GM19025 (cell line): ENCODE measurements at regions not wholly inside any gene's neighbourhood (a gene's known extent, or its start where the extent isn't known, plus 50 kb on each side); places are given as distances from the start of the nearest gene placed in this dataset.

Source experiments
- ATAC-seq: cut with Tn5 transposase; IDR thresholded peaks from one replicate; pipeline ENCODE4 v1.9.1; 2021; ENCODE audit warnings: mild to moderate bottlenecking, low read depth, moderate library complexity; ENCODE audit not compliant: unreplicated experiment

DNA sequence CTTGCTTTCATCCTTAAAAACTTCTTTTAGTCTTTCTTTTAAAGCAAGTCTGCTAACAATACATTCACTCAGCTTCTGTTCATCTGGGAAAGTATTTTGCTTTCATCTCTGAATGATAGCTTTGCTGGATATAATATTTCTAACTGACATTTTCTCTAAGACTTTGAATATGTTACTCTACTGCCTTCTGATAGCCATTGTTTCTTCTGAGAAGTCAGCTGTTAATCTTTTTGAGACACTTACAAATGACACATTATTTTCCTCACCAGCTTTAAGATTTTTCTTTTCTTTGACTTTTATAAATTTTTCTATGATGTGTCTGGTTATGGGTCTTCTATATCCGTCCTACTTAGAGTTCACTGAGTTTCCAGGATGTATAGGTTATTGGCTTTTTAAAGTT, 643.1 kb downstream of the KCNA4 start:
- no peak for ATAC-seq

DNA sequence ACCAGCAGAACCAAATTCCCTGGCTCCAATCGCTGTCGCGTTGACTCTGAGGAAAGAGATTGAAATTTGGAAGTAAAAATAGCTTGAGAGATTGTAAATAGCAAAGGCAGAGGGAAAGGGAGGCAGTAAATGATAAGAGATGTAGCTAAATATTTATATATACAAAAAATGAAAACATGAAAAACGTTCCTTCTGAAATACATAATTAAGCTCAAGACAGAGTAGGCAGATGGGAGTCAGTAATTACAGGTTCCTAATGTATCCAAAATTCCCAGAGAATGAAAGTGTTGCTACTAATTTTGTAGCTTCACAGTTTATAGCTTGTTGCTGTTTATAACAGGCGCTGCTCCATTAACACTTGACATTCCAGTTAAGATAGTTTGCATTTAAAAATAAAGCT, 648.7 kb downstream of the KCNA4 start:
- no peak for ATAC-seq

DNA sequence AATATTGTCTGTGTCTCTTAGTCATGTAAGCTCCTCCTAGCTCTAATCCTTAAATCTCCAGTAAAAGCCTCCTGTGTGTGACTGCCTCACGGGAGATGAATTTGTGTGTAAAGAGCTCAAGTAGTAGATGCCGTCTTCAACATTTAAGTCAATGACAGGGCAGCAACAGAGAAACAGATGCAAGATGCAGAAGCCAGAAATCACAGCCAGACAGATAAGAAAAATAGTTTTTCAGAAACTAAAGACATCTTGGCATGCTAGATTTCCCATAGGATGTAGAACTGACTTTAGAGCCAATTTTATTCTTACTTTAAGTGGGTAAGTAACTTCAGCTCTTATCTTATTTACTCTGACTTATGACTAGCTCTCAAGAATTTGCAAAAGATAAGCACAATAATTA, 652.8 kb downstream of the KCNA4 start:
- ATAC-seq = no peak

DNA sequence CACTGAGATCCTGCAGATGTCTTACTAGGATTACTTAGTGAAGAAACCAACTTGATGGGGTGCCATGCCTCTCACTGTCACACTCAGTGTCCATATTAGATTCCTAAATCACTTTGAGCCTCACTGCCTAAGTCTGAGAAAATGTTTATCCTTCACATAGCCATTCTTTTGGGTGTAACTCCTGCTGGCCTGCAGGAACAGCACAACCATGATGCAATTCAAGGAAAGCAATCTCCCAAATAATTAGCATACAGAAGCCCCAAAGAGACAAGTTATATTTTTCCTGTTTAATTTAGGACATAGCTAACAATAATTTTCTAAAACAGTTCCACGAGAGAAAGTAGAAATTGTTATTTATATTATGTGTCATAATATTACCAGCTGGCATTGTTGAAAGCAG, 655.5 kb downstream of the KCNA4 start:
- no peak for ATAC-seq

DNA sequence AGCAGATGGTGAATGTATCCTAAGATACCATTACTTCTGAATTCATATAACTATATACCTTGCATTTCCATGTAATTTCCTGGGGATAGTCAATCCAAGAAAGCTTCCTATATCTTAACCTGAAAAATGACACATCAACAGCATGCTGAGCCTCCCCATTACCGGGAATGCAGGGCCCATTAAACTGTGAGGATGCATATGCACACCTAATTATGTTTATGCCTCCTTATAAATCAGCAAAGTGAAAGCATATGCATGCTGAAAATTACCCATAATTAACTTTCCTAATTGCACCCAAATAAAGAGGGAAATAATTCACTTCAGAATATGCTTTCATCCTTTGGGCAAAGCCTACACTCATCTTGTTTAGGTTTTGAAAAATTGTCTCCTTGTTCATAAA, 663.0 kb downstream of the KCNA4 start:
- no peak for ATAC-seq

DNA sequence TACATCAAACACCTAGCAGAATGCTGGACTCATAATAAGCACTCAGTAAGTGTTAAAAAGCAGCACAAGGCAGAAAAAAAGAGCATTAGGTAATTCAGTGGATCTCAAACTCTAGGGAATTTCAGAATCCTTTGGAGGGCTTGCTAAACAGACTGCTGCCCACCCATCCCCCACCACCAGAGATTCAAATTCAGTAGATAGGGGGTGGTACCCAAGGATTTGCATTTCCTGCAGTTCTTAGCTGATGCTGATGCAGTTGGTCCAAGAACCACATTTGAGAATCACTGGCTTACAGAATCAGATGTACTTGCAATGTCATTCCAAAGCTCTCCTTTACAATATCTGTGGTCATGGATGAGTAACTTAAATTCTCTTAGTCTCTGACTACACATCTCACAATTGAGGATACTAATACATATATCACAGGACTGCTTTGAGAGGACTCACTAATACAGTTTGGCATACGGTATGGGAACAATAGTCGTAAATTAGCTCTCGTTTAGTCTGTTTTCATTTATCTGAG, 664.5 kb downstream of the KCNA4 start:
- ATAC-seq = no peak

DNA sequence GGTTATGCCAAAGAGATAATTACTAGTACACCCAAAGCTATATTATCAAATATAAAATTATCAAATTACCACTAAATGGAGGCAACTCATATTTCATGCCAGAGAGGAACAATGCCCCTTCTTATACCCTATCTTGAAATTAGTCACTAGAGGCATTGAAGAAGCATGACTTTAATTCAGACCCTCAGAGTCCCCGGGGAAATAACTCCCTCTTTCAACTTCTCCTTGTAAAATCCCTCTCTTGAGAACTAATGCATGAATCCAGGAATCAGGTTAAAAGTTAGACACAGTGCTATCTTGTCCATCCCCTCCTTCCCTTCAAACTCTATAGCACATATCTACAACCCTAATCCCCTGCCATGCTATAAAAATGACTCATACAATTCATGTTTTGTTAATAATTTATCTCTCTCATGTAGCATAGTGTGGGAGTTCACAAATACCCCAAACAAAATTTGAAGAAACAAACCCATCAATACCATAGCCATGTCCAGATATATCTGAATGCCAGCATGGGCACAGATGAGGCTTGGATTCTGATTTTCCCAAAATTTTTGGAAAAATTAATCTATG, 665.4 kb downstream of the KCNA4 start:
- ATAC-seq = no peak

DNA sequence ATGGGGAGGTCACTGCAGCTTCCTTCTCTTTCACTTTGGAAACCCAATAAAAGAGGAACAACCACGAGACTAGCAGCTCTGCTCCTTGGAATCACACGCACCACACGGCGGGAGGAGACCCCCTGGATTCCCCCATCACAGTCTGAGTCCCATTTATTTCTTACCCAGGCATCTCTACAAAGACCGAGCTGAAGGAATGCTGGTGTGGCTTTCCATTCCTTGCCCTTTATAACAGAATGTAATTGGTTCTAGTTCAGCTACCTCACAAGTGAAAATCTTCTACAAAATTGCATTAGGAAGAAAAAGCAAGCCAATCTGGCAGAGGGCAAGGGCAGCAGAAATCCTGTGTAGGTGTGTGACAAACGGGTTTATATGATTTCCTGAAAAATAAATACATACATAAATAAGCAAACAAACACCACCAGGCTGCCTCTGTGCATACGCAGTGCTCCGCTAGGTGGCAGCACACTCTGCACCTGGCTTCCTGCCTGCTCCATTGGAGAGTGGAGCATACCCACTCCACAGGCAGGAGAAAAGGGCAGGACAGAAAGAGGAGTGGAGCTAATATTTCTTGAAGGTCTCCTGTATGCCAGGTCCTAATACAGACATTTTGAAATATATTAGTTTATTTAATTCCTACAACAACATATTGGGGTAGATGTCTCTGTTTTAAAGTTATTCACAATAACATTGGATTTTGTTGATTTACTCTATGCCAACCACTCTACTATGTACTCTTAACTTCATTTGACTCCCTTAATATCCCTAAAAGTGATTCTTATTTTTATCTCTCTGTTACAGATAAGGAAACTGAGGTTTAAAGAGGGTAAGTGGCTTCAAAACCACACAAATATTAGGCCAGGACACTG, 673.1 kb downstream of the KCNA4 start:
- peak; percentile 92 for ATAC-seq

DNA sequence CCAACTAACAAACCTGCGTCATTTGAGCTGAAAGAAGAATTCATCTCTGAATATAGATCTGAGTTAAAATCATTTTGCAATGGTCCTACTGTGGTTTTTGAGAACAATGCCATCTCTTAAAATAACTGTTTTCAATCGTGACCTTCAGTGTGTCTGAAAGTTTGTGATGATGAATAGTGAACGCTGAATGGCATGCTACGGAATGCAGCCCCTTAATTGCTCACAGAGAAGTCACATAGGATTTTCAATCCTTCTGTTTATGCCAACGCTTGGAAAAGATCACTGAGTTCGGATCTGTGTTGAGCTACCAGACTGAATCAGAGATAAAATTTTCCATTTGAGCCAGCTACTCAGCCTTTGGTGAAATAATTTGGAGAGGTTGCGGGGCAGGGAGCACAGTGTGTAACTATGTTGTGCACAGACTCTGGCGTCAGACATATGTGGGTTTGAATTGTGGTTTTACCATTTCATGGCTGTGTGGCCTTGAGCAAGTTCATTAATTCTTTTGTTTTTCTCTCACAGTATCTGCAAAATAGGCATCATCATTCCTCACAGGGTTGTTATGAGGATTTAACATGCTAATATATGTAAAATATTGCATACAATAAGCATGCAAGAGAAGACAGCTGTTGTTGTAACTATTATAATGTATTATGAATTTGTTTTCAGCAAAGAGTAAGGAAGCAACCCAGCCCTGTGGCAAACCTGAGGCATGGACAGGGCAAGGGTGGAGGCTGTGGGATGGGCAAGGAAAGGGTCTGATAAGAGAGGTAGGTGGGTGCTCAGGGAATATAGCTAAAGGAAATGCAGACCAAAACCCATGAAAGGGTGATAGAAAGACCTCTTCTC, 679.9 kb downstream of the KCNA4 start:
- ATAC-seq = no peak

DNA sequence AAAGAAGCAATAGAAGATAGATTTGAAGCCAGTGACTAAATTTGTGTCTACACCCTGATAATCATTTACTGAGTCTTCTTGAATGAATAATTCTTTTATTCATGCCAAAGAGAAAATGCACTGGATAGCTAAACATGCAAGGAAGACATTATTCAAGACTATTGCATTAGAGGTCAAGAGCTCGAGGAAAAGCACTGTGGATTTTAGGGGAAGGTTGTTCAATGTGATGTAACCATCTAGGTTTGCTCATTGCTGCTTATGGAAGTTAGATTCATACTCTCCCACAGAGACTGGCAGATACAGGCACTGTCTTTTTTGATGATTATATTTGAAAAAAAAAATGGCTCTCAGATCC, 682.1 kb downstream of the KCNA4 start:
- no peak for ATAC-seq

DNA sequence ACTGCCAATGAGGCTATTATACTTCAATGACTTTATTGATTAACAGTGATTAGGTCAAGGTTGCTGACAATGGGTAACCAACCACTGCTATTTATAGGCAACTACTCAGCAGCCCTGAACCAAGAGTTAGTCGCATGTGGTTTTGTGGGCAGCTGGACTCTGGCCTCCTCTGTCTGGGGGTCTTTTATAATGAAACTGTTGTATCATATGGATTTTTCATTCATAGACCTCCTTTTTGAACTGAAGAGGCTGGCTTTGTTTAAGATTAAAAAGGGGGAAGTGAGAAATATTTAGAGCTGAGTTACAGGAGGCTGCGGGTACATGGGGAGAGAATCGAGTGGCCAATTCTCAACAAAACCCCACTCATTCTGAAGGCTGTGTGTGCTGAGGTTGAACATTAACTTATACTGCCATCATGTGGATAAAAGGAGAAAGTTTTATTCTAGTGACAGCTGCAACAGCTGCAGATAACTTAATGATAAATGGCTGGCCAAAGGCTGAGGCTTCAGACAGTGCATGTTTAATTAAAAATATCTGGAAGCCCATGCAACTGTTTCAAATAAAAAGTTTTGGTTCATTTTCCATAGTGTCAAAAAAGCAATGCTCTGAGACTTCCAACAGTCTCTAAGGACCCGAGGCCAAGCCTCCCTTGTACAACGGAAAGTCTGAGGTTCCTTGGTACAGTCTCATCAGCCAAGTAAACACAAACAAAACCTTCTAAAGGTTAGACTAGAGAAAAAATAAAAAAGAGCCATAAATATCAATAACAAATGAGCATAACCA, 682.6 kb downstream of the KCNA4 start:
- ATAC-seq = peak; percentile 94

DNA sequence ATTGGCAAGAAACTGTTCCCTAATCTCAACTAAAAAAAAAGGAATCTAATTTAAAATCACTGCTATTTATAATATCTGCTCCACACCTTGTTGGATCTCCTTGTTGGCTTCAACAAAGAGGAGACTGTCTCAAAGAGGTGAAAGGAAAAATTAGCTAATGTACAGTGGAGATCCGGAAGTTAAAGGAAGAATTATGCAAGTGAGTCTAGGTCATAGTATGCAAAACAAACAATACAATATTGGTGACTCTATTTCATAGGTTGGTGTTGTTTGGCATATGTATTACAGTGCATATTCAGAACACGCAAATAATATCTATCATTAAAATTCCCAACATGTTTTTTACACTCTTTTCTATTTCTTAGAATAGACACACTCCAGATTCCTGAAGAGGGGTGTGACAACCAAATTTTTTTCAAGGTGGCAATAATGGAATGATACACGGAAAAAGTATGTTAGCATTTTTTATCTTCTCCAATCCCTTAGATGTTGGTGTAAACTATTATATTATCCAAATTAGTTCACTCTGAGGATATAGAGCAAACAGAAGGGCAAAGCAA, 685.3 kb downstream of the KCNA4 start:
- ATAC-seq = no peak

DNA sequence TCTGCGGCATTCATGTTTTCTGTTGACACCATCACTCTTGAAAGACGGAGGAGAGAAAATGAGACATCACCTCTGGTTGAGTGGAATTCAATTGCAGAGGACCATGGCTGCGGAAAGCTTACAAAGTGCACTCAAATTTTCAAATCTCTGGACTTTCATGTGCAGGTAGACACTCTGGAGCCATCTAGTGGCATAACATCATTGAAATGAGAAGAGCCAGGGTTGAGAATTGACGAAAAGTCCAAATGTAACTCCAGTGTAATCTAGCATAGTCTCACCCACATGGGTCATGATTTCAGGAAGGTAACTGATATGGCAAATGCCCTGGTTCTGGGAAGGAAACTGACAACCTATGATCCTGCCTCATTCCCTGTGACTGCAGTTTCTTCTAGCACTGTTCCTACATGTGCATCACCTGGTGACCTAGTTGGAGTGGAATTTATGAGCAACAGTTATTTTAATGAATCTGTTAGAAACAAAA, 687.8 kb downstream of the KCNA4 start:
- ATAC-seq = no peak

DNA sequence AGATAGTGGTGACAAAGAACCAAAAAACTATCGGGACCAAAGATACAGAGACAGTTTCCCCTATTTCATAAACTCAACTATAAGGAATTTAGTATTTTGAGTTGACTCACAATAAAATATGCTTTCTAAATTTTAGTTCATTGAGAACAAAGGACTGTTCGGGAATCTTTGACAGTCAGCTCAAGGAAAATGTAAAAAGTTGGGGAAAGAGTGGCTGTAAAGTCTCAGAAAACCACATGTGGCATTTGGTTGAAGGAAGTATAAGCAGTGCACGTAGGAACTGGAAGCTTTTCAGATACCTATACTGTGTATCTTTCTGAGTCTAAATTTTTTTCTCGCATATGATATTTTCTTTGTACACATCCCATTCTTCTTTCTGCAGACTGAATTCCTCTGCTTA, 688.9 kb downstream of the KCNA4 start:
- ATAC-seq = no peak

DNA sequence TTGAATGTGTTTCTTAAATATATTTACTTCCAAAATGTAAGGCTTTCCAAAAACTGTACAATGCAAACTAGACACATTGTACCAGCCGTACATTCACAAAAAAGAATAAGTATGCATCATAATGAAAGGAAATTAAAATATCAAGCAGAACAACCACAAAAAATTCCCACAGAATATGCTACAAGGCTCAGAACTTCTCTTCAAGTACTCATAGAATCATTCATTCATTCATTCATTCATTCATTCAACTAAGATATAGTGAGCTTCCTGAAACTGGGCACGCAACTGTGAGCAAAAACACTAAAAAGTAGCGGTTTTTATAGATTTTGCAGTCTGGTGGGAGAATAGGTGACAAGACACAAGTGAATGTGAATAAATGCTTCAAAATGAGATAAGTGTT, 690.1 kb downstream of the KCNA4 start:
- no peak for ATAC-seq

DNA sequence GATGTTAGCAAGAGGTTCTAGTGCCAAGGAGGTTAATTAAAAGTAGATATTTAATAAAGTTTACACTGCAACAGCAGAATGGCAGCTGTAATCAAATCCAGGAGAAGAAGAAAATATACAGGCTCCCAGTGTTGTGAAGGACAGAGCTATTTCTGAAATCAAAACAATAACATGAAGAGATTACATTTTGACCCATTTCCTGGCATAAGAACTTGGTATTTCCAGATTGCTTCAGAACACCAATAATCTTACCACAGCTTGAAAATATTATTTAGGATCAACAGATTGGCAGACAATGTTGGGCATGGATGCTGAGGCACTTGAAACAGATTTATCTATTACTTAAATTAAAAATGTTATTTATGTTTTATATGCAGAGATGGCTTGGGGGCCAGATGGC, 692.5 kb downstream of the KCNA4 start:
- no peak for ATAC-seq

DNA sequence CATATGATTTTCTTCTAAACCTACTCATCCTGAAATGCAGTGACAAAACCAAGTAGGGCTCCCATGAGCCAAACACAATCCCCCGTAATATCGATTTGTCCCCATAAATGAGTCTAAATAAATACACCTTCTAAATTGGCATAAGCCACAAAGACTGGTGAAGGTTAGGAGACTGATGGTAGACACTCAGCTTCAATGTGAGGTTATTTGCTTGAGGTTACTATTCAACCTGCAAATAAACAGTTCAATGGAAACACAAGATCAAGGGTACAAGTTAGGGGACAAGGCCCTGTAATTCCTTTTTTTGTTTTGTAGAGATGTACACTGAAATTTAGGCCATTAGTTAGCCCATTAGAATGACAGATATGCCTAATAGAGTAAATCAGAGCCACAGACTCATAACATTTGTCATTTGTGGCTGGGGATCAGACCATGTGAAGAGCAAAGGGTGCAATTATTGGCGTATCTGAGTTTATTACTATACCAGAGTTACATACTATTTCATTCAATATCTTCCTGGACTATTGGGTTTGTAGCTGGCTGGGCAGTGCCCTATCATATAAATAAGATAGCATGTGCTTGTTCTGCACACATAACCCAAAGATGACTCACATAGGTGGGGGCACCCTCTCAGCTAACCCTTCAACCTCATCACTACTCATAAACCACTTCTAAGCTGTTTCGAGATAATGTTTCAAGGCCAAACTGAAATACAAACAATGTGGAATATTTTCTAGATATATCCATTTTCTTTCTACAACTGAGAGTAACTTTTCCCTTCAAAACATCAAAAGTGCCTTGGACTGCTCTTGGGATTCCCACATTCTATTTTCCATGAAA, 695.3 kb downstream of the KCNA4 start:
- no peak for ATAC-seq

DNA sequence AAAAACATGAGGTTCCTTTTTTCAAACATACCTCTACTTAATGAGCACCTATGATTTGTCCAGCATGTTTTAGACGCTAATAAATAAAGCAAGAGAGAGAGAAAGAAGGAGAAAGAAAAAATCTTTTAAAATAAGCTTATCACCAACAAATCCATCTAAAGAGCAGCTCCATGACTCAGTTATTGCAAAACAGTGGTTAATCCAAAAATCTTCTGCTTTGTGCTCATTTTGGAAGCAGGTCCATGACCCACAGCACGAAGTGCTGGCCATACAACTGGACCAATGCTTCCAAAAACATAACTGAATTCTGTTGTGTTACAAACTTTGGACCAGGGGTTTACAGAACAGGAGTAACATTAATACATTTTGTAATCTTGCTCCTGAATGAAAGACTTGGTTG, 696.6 kb downstream of the KCNA4 start:
- ATAC-seq = no peak

DNA sequence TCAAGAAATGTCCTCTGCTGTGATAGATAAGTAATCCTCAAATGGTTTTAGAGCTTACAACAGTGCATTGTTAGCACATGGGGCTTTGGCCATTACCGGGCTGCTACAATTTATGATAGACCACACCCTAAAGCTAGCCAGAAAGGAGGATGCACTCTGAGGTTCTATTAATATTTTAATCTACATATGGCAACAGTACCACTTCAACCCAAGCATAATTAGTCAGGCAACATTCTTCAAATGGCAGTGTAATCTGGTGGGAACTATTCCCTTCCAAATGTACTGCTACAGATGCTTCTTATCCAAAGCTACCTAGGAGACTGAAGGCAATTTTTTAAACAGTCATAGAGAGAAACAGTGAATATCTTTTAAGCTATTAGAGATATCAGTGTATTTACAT, 697.6 kb downstream of the KCNA4 start:
- ATAC-seq = no peak
